HL-60 (cell line): ENCODE measurements at regions not wholly inside any gene's neighbourhood (a gene's known extent, or its start where the extent isn't known, plus 50 kb on each side); places are given as distances from the start of the nearest gene placed in this dataset.

Experiments used
- CTCF ChIP-seq: IDR thresholded peaks from one replicate; pipeline ENCODE4 v1.5.1; 2011; ENCODE audit warnings: low read length, control low read depth, inconsistent platforms; ENCODE audit not compliant: insufficient read depth
- GABPA ChIP-seq: IDR thresholded peaks from 2 replicates; pipeline ENCODE4 v1.6.1; 2012; ENCODE audit warnings: low read depth
- POLR2AphosphoS5 ChIP-seq: IDR thresholded peaks from 2 replicates; pipeline ENCODE4 v1.6.1; 2012; ENCODE audit warnings: low read depth

GRCh38 chr13:103218253-103218652 lies 152.0 kb upstream of the SLC10A2 start:
- TF ChIP-seq GABPA = no peak
- TF ChIP-seq POLR2AphosphoS5 = no peak
- no peak for TF ChIP-seq CTCF
